Astrocyte (in vitro differentiated cells and primary cell): ENCODE measurements at regions not wholly inside any gene's neighbourhood (a gene's known extent, or its start where the extent isn't known, plus 50 kb on each side); places are given as distances from the start of the nearest gene placed in this dataset.

ENCODE experiments used
- DNase-seq: peaks from one replicate; pipeline ENCODE4 v3.0.0-alpha.2; 2010; ENCODE audit warnings: low read depth
- FAIRE-seq: peaks from 2 replicates; lab custom pipeline; 2011; peaks lifted over from hg19 to GRCh38; lab: Jason Lieb, UNC
- H2AFZ ChIP-seq: 2 replicates; pipeline ENCODE4 v1.6.0; 2012; ENCODE audit warnings: low read depth, low read length, inconsistent platforms
- H3K27ac ChIP-seq: 2 replicates; pipeline ENCODE4 v1.5.1; 2011; ENCODE audit warnings: low read depth, low read length, inconsistent platforms
- H3K27me3 ChIP-seq: 2 replicates; pipeline ENCODE4 v1.6.0; 2011; ENCODE audit warnings: low read length, inconsistent platforms; ENCODE audit not compliant: insufficient read depth
- H3K36me3 ChIP-seq: 2 replicates; pipeline ENCODE4 v1.5.1; 2011; ENCODE audit warnings: low read length, inconsistent platforms; ENCODE audit not compliant: insufficient read depth
- H3K4me1 ChIP-seq: 2 replicates; pipeline ENCODE4 v1.5.1; 2011; ENCODE audit warnings: low read length, inconsistent platforms; ENCODE audit not compliant: insufficient read depth
- H3K4me2 ChIP-seq: 2 replicates; pipeline ENCODE4 v1.6.0; 2012; ENCODE audit warnings: low read length, inconsistent platforms
- H3K4me3 ChIP-seq: 2 replicates; pipeline ENCODE4 v1.5.1; 2011; ENCODE audit warnings: low read depth, mild to moderate bottlenecking, low read length, inconsistent platforms; ENCODE audit not compliant: insufficient read depth
- H3K79me2 ChIP-seq: 2 replicates; pipeline ENCODE4 v1.6.0; 2012; ENCODE audit warnings: mild to moderate bottlenecking, low read length, inconsistent platforms; ENCODE audit not compliant: insufficient read depth
- H3K9ac ChIP-seq: 2 replicates; pipeline ENCODE4 v1.6.0; 2012; ENCODE audit warnings: mild to moderate bottlenecking, low read length, inconsistent platforms
- H3K9me3 ChIP-seq: 2 replicates; pipeline ENCODE4 v1.5.1; 2012; ENCODE audit warnings: low read depth, mild to moderate bottlenecking, low read length, inconsistent platforms; ENCODE audit not compliant: insufficient read depth
- H4K20me1 ChIP-seq: 2 replicates; pipeline ENCODE4 v1.6.0; 2012; ENCODE audit warnings: low read length, inconsistent platforms; ENCODE audit not compliant: insufficient read depth
- H3K27ac Mint-ChIP-seq: one replicate; pipeline ENCODE4 v1.8.0; 2021; ENCODE audit warnings: mild to moderate bottlenecking, mixed read lengths; ENCODE audit not compliant: unreplicated experiment
- H3K27me3 Mint-ChIP-seq: one replicate; pipeline ENCODE4 v1.8.0; 2021; ENCODE audit warnings: low read depth, mixed read lengths; ENCODE audit not compliant: unreplicated experiment
- H3K36me3 Mint-ChIP-seq: one replicate; pipeline ENCODE4 v1.8.0; 2021; ENCODE audit warnings: low read depth, mixed read lengths; ENCODE audit not compliant: unreplicated experiment
- H3K4me1 Mint-ChIP-seq: one replicate; pipeline ENCODE4 v1.8.0; 2021; ENCODE audit warnings: low read depth, mixed read lengths; ENCODE audit not compliant: unreplicated experiment
- H3K4me3 Mint-ChIP-seq: one replicate; pipeline ENCODE4 v1.8.0; 2021; ENCODE audit warnings: mild to moderate bottlenecking, moderate library complexity, mixed read lengths; ENCODE audit not compliant: unreplicated experiment
- H3K9me3 Mint-ChIP-seq: one replicate; pipeline ENCODE4 v1.8.0; 2021; ENCODE audit warnings: mild to moderate bottlenecking, mixed read lengths; ENCODE audit not compliant: unreplicated experiment
- CTCF ChIP-seq: IDR thresholded peaks from 2 replicates; pipeline ENCODE4 v1.5.1; 2011; ENCODE audit warnings: low read depth, mild to moderate bottlenecking, inconsistent platforms, low read length, moderate library complexity; ENCODE audit not compliant: insufficient read depth
- EZH2 ChIP-seq: IDR thresholded peaks from 2 replicates; pipeline ENCODE4 v1.6.1; 2012; ENCODE audit warnings: mild to moderate bottlenecking, low read length, inconsistent platforms; ENCODE audit not compliant: insufficient read depth

GRCh38 chr15:70533931-70534742 is 229.2 kb downstream of the UACA start:
- Mint-ChIP-seq H3K36me3 (peaks cover 3% of the 10 kb centered on the region), H3K4me1 (peaks cover 8% of the 10 kb centered on the region), H3K9me3 (peaks cover 2% of the 10 kb centered on the region), H3K4me3 (no peak overlapping the region), H3K27me3 (peaks cover 76% of the 10 kb centered on the region), H3K27ac (no peak overlapping the region)
- FAIRE-seq, result no peak
- Histone ChIP-seq H2AFZ (no peak overlapping the region), H3K27ac (no peak overlapping the region), H3K9me3 (no peaks in the 10 kb centered on the region), H4K20me1 (no peaks in the 10 kb centered on the region), H3K4me1 (no peaks in the 10 kb centered on the region), H3K4me3 (no peak overlapping the region), H3K4me2 (no peak overlapping the region), H3K79me2 (no peaks in the 10 kb centered on the region), H3K27me3 (peaks cover 56% of the 10 kb centered on the region), H3K9ac (no peak overlapping the region), H3K36me3 (no peaks in the 10 kb centered on the region)
- TF ChIP-seq EZH2 (no peak), CTCF (no peak)
- DNase-seq, result peak; percentile 25

- Histone ChIP-seq H3K27me3 (peaks cover 50% of the 10 kb centered on the region), H3K9me3 (no peaks in the 10 kb centered on the region), H3K9ac (no peak overlapping the region), H3K36me3 (no peaks in the 10 kb centered on the region), H3K27ac (no peak overlapping the region), H3K4me1 (peaks cover 5% of the 10 kb centered on the region), H3K79me2 (no peaks in the 10 kb centered on the region), H3K4me3 (no peak overlapping the region), H4K20me1 (no peaks in the 10 kb centered on the region), H2AFZ (no peak overlapping the region), H3K4me2 (no peak overlapping the region)
- TF ChIP-seq EZH2 (no peak), CTCF (no peak)
- Mint-ChIP-seq H3K27ac (no peak overlapping the region), H3K9me3 (peaks cover 2% of the 10 kb centered on the region), H3K36me3 (peaks cover 2% of the 10 kb centered on the region), H3K27me3 (peaks cover 75% of the 10 kb centered on the region), H3K4me1 (peaks cover 2% of the 10 kb centered on the region), H3K4me3 (no peak overlapping the region)
- FAIRE-seq (no peak), DNase-seq (no peak)
Observed at GRCh38 chr15:70532531-70533186, 230.7 kb downstream of the UACA start.
